Left lobe of liver (tissue), 2 donors: ENCODE measurements at regions not wholly inside any gene's neighbourhood (a gene's known extent, or its start where the extent isn't known, plus 50 kb on each side); places are given as distances from the start of the nearest gene placed in this dataset.

Experiments used
- ATAC-seq: fragments of 200-7000 bp; cut with Tn5 transposase; one replicate; pipeline ENCODE4 v1.9.1; 2020; ENCODE audit warnings: mild to moderate bottlenecking, moderate library complexity
- DNase-seq: peaks from one replicate; pipeline ENCODE4 v3.0.0-alpha.2; 2020; ENCODE audit warnings: low spot score
- donor health status: DM: no; HTN: no; CAD: no; lungs with moderate emphysema.
- donor health status: DM: no; HTN: yes; CAD: no.

DNA sequence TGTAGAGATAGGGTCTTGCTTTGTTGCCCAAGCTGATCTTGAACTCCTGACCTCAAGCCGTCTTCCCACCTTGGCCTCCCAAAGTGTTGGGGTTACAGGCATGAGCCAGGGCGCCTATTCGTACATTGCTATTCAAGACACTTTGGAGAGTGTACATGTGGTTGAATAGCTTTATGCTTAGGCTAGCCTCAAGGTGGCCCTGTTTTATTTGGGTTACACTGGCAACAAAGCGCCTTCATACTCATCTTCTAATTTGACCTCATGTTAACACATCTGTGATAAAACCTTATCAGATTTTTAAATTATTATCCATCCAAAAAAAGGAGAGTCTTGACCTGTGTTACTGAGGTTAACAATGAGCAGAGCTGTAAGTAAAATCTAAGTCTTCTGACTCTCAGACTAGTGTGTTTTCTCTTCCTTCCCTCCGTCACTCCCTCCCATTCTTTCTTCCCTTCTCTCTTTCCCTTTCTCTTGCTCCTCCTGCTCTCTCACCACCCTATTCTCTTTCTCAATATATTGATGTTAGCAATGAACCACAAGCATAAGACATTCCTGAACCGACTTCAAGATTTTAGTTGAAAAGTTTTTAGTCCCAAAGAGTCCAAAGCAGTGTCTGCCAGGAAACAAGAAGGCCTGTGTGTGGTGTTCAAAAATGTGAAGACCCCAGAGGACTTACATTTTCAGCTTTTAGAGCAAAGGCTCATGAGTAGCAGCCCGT is 603.7 kb upstream of the CFAP20DC start:
- ATAC-seq (no peak), DNase-seq (no peak)

- ATAC-seq = no peak
These were observed 594.9 kb upstream of the CFAP20DC start for GRCh38 chr3:59644479-59645402.

GRCh38 chr3:59641169-59641899 is 591.5 kb upstream of the CFAP20DC start:
- ATAC-seq (peak; percentile 79), DNase-seq (no peak)

More at GRCh38 chr3:59644479-59645402, 594.9 kb upstream of the CFAP20DC start:
- no peak for DNase-seq

DNA sequence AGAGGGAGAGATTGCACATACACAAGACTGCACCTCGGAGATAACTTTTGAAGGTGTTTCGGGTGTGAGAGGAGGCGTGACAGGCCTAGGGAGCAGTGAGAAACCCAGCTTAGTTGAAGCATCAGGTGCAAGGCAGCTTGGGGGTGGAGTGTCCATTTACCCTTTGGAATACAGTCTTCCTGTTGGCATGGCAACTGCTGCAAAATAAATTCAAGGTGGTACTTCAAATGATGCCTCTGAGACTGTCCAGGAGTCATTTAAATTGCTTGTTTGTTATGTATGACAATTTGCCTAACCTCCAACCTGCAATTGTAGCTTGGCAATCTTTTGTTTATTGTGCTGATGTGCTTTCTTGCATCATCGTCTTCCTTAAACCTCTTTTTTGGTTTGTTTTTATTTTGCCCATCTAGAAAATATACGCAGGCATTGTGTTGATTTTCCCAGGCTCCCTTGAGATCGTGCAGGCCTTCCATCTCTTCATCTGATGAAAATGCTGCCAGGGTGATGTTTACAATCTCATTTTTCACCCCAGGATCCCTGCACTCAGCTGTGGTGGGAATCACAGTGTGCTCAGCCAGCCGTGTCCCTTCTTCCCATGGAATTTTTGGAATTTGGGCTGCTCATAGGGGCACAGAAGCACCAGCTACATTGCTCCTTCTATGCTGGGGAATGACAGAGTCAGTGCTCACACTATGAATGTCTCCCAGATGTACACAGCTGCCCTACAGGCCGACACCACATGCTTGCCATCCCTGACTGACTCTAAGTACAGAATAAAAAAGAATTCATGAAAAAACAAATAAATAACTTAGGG is 583.1 kb upstream of the CFAP20DC start:
- ATAC-seq (no peak), DNase-seq (no peak)

- ATAC-seq = no peak
These were observed 581.7 kb upstream of the CFAP20DC start for GRCh38 chr3:59631482-59631881.

GRCh38 chr3:59621037-59621436 is 571.2 kb upstream of the CFAP20DC start:
- no peak for ATAC-seq
- no peak for DNase-seq

More at GRCh38 chr3:59631482-59631881, 581.7 kb upstream of the CFAP20DC start:
- DNase-seq = no peak

DNA sequence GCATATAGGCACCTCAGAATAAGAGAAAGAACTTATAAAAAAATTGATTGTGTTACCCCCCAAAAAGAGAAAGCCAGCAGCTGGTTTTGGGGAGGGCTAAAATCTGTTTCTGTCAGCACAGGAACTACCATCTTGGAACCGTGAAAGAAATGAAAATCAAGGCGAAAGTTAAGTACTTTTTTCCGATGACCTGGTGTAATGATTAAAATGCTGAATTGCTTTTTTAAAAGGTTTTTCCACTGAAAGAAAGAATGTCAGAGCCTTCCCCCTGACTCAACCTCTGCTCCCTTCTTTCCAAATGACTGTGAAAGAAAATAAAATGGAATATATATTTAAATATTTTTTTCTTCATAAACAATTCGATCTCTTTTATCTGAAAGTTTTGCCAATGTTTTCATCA is 570.5 kb upstream of the CFAP20DC start:
- ATAC-seq (no peak), DNase-seq (no peak)

DNA sequence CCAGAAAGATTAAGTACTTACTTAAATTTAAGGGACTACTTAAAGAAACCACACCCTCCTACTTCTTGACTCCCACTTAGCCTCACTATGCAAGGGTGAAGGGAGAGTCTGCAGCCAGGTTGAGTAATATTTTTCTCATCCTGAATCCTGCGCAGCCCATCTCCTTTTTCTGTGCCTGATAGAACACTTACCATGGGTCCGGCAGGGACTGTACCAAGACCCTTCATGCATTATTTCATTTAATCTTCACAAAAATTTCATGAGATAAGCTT is 562.6 kb upstream of the CFAP20DC start:
- DNase-seq (no peak), ATAC-seq (no peak)

GRCh38 chr3:59611649-59612443 is 562.0 kb upstream of the CFAP20DC start:
- no peak for DNase-seq
- no peak for ATAC-seq

- ATAC-seq = peak; percentile 47
- DNase-seq = no peak
These were observed 560.0 kb upstream of the CFAP20DC start for GRCh38 chr3:59609657-59610348.

DNA sequence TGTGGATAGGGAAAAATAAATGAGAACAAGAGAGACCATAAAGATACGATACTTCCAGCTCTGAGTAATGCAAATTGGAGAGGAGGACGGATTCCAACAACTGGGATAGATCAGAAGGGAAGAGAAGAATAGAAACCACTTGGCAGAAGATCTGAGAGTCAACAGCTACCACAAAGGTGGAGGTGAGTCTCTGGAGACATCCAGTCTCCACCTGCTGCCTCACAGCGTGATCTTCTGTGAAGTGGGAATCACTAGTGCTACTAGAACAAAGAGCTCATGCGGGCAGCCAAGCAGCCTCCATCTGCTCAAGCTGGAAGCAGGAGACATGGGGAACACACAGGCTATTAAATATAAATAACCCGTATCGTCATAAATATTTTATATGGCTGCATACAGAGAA is 558.5 kb upstream of the CFAP20DC start:
- no peak for DNase-seq

GRCh38 chr3:59607656-59608055 is 557.8 kb upstream of the CFAP20DC start:
- DNase-seq = peak; percentile 68
- ATAC-seq = peak; percentile 92

More for the DNA sequence above, 558.5 kb upstream of the CFAP20DC start:
- no peak for ATAC-seq

DNA sequence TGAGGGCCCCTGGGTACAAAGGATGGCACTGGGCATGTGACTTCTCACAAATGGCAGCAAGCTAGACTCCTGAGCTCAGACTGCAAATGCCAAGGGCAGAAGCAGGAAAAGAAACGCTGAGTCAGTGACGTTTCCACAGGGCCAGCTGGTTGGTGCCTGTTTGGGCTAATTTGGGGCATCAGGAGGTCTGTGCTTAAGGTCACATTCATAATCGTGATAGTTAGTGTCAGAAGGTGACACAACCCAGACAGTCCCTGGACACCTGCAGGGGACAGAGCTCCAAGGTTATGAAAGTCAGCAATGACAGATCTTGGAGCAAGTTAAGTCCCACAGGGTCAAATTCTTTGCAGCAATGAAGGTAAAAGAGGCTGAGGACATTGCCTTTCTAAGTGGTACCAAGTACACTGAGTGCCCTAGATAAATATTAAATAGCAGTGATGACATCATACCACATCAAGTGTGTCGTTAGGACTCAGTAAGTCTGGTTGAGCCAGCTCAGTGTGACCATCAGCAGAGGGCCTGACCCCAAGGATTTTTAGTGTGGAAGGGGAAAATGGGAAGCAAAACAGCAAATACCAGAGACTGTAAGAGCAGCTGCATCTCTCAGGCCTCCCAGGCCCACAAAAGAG is 556.9 kb upstream of the CFAP20DC start:
- peak; percentile 23 for ATAC-seq
- no peak for DNase-seq

- ATAC-seq (no peak), DNase-seq (no peak)
These were observed 556.2 kb upstream of the CFAP20DC start for GRCh38 chr3:59605944-59606534.

DNA sequence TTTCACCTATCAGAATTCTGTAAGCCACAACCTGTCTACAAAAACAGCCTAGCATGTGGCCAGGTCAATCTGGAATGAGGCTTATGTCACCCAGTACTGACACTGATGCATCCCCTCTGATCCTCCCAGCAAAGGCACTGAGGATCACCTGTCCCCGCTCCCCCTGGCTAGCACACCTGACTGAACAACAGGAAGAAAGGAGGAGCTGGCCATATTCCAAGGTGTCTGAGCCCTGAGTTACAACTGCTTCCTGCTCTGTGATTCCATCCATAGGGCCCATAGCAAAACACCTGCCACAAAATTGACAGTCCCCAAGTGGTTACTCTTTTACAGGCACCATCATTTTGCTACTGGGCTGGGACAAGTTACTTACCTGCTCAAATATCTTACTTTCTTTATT is 555.5 kb upstream of the CFAP20DC start:
- DNase-seq (no peak), ATAC-seq (no peak)

DNA sequence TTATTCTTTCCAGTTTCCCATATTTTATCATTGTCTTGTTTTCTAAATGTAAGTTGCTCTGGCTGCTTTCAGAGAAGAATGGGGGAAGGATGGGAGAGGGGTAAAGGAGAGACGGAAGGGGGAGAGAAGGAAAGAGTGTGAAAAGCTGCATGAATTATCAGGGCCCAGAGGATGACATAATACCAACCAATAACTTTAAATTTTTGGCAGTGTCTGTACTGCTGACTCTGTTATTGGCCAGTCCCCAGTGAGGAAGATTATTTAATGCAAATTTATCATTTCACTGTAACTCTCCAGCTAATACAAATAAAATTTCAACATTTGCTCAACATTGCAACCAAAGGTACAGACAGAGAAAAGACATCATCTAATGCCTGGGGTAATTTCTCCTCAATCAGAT is 551.7 kb upstream of the CFAP20DC start:
- DNase-seq (no peak), ATAC-seq (no peak)

- DNase-seq = no peak
- ATAC-seq = no peak
These were observed 550.8 kb upstream of the CFAP20DC start for GRCh38 chr3:59600631-59601030.

DNA sequence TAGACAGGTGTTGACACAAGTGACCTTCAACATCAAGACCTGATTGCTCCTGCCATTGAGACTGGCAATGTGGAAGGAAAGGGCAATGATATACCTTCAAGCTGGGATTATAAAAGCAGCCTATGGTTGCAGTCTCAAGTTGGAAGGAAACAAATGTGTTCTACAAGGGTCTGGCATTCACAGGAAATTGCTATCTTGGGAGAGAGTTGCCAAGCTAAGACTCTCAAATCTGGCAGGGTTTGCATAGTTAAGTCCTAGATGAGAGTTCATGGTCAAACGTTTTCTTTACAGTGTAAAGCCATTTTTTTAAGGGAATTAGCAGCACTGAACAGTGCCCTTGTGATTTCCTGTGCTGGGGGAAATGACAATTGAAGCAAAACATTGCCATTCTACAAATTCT is 546.9 kb upstream of the CFAP20DC start:
- no peak for DNase-seq
- no peak for ATAC-seq
